Uterus (tissue), 3 donors: ENCODE measurements at regions not wholly inside any gene's neighbourhood (a gene's known extent, or its start where the extent isn't known, plus 50 kb on each side); places are given as distances from the start of the nearest gene placed in this dataset.

Experiments
- DNase-seq, 2 donors: peaks; one replicate each; pipeline ENCODE4 v3.0.0-alpha.2; 2019 to 2020
- H3K27ac ChIP-seq, 2 donors: fragments of 200-600 bp; sonication (generic); 1 replicate in 1 of 2; 2 replicates in 1 of 2; pipeline ENCODE4 v1.5.1; 2016 to 2018
- H3K27me3 ChIP-seq, 2 donors: fragments of 200-600 bp; sonication (generic); one replicate each; pipeline ENCODE4 v1.5.1; 2018 to 2019; ENCODE audit warnings: control low read depth in 1 of 2
- H3K36me3 ChIP-seq, 2 donors: fragments of 200-600 bp; sonication (generic); one replicate each; pipeline ENCODE4 v1.5.1; 2019; ENCODE audit warnings: control low read depth in 1 of 2
- H3K4me1 ChIP-seq, 2 donors: fragments of 200-600 bp; sonication (generic); one replicate each; pipeline ENCODE4 v1.5.1; 2018 to 2019; ENCODE audit warnings: control low read depth in 1 of 2
- H3K4me3 ChIP-seq, 2 donors: fragments of 200-600 bp; sonication (generic); 1 replicate in 1 of 2; 2 replicates in 1 of 2; pipeline ENCODE4 v1.5.1; 2018 to 2019; ENCODE audit warnings: mild to moderate bottlenecking in 1 of 2
- H3K9me3 ChIP-seq, 2 donors: fragments of 200-600 bp; sonication (generic); one replicate each; pipeline ENCODE4 v1.5.1; 2019; ENCODE audit warnings: control low read depth in 1 of 2
- CTCF ChIP-seq, 4 experiments: fragments of 200-600 bp in 2 of 4; fragments of 450-650 bp in 2 of 4; sonication (generic) in 2 of 4; IDR thresholded peaks; one replicate each; pipeline ENCODE4 v1.5.1; 2016 to 2019; ENCODE audit warnings: antibody characterized with exemption in 4 of 4, mild to moderate bottlenecking in 2 of 4, moderate library complexity in 1 of 4
- POLR2A ChIP-seq, 2 donors: fragments of 450-650 bp; IDR thresholded peaks; one replicate each; pipeline ENCODE4 v1.6.1; 2016; ENCODE audit warnings: antibody characterized with exemption in 2 of 2, mild to moderate bottlenecking in 1 of 2, moderate library complexity in 1 of 2
- intact Hi-C: fragments of 100-400 bp; cut with DNase I; formaldehyde crosslinking; loops from one replicate; pipeline ENCODE4 v1.15.1; 2023; ENCODE audit warnings: low total_unique reads
- donor health status: DM: yes; HTN: yes; CAD: no.

- no peak for TF ChIP-seq POLR2A (IDR thresholded peaks at IDR 0.05)
- TF ChIP-seq CTCF (IDR thresholded peaks at IDR 0.05), result no peak
- intact Hi-C loops, result no loop called here
- no peak for DNase-seq
- Histone ChIP-seq H3K4me1 (no peaks in the 10 kb centered on the region), H3K27me3 (no peaks in the 10 kb centered on the region), H3K9me3 (no peaks in the 10 kb centered on the region), H3K36me3 (no peaks in the 10 kb centered on the region), H3K4me3 (no peak overlapping the region), H3K27ac (no peak overlapping the region)
These were observed 169.1 kb downstream of the SALL1 start for GRCh38 chr16:50981951-50982350.

DNA sequence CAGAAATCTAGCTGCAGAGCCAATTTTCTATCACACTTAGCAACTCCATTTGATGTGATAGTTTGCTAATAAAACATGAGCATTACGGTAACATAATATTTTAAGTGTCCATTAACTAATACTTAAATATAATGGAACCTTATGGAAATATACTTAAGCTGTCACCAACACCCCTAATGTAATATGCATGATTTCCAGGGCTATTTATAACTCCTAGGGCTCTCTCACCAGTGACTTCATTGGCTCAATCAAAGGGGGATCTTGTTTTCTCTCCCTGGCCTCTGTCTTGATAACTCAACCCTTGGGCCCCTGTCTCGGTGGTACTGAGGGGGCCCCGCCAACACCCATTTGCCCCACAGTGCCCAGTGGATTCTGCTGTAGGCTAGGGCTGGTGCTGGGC is 170.4 kb downstream of the SALL1 start:
- Histone ChIP-seq H3K9me3 (no peaks in the 10 kb centered on the region), H3K27me3 (no peaks in the 10 kb centered on the region), H3K4me3 (no peak overlapping the region), H3K27ac (no peak overlapping the region), H3K4me1 (no peaks in the 10 kb centered on the region), H3K36me3 (no peaks in the 10 kb centered on the region)
- intact Hi-C loops, result no loop called here
- TF ChIP-seq POLR2A (IDR thresholded peaks at IDR 0.05) (no peak), CTCF (IDR thresholded peaks at IDR 0.05) (no peak)
- DNase-seq, result no peak

- Histone ChIP-seq H3K27ac (no peak overlapping the region), H3K9me3 (no peaks in the 10 kb centered on the region), H3K27me3 (no peaks in the 10 kb centered on the region), H3K36me3 (no peaks in the 10 kb centered on the region), H3K4me1 (no peaks in the 10 kb centered on the region), H3K4me3 (no peak overlapping the region)
- DNase-seq, result no peak
- TF ChIP-seq POLR2A (IDR thresholded peaks at IDR 0.05) (no peak), CTCF (IDR thresholded peaks at IDR 0.05) (no peak)
- intact Hi-C loops, result no loop called here
These were observed 171.1 kb downstream of the SALL1 start for GRCh38 chr16:50979806-50980620.

DNA sequence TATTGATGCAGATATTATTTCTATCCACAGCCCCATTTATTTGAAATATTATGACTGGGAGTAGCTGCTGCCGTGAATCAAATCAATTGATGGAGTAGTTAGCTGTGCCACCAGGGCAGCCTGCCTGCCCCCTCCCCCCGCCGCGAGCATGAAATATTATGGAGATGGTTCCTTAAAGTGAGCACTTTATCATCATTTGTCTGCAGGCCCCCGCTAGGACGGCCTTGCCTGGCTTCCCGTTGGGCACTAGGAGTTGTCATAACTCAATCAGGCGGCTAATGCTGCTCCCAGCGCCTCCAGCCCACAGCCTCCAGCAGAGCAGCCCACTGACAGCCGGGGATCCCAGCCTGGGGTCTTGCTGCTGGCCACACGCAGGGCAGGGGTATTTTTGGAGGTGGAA is 173.9 kb downstream of the SALL1 start:
- intact Hi-C loops, result no loop called here
- H3K36me3 ChIP-seq, result no peaks in the 10 kb centered on the region
- H3K27me3 ChIP-seq, result no peaks in the 10 kb centered on the region
- no peak overlapping the region for H3K27ac ChIP-seq
- TF ChIP-seq CTCF (IDR thresholded peaks at IDR 0.05) (no peak), POLR2A (IDR thresholded peaks at IDR 0.05) (no peak)
- H3K9me3 ChIP-seq, result no peaks in the 10 kb centered on the region
- no peak for DNase-seq
- H3K4me3 ChIP-seq, result no peak overlapping the region
- H3K4me1 ChIP-seq, result no peaks in the 10 kb centered on the region

DNA sequence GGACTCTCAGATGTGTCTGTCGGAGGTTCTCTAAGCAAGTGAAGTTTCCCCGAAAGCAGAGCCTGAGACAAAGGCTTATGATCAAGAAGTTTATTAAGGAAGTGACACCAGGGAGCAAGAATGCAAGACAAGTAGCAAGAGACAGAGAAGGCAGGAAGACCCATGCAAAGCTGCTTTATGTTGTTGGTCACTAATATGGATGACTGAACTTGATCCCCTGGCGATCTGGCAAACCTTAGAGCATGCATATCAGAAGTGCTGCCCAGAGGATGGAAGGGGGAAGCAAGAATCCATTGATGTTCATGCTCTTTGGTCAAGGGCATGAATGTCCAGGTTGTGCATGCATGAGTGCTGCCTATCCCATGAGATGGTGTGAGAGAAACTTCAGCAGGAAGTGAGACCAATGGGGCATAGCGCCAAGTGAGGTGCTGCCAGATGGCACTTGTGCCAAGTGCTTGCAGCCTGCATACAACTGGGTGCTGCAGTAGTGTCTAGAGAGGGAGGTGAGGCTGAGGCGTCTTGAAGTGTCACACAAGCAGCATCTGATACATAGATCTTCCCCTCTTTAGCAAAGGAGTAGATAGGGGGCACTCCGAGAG is 176.5 kb downstream of the SALL1 start:
- Histone ChIP-seq H3K27ac (no peak overlapping the region), H3K4me1 (no peaks in the 10 kb centered on the region), H3K9me3 (no peaks in the 10 kb centered on the region), H3K4me3 (no peak overlapping the region), H3K27me3 (no peaks in the 10 kb centered on the region), H3K36me3 (no peaks in the 10 kb centered on the region)
- no peak for DNase-seq
- TF ChIP-seq CTCF (IDR thresholded peaks at IDR 0.05) (no peak), POLR2A (IDR thresholded peaks at IDR 0.05) (no peak)
- intact Hi-C loops, result no loop called here
